HG03196 (cell line): ENCODE measurements at regions not wholly inside any gene's neighbourhood (a gene's known extent, or its start where the extent isn't known, plus 50 kb on each side); places are given as distances from the start of the nearest gene placed in this dataset.
A peak's percentile ranks its signal among the peaks of the same experiment; 100 is the strongest.
"Not testable (repeated sequence)": the region's sequence is repeated elsewhere in the genome, so short reads cannot be mapped to it uniquely, and the experiment has no call there.

Experiments
- ATAC-seq: cut with Tn5 transposase; IDR thresholded peaks from one replicate; pipeline ENCODE4 v1.9.1; 2021; ENCODE audit not compliant: unreplicated experiment

DNA sequence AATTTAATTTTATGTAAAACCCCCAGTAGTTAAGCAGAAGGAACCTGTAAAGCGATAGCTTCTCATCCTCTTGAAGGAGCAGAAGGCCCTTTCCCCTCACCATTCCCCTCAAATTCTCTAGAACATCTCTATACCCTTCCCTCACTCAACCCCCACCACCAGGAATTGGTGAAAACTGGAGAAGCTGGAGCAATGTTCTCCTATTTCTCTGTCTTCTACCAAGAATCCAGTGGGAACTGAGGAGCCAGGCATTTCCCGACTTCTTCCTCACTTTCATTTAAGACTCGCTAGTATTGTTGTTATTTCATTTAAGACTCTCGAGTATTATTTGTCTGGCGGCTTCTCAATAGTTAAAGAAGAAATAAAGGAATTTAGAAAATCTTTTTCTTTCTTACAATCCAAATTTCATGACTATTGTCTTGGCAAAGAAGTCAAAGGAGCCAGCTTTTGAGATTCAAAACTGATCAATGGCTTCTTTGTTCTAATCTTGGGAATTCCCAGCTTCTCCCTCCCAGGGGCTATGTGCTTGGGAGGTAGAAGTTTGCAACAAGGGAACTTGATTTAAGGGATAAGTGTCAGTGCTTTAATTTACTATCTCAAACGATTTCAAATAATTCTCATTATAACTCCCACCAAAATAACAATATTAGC, 253.3 kb upstream of the ADGRL2 start:
- no peak for ATAC-seq

GRCh38 chr1:81545734-81546133, 255.0 kb upstream of the ADGRL2 start:
- no peak for ATAC-seq

DNA sequence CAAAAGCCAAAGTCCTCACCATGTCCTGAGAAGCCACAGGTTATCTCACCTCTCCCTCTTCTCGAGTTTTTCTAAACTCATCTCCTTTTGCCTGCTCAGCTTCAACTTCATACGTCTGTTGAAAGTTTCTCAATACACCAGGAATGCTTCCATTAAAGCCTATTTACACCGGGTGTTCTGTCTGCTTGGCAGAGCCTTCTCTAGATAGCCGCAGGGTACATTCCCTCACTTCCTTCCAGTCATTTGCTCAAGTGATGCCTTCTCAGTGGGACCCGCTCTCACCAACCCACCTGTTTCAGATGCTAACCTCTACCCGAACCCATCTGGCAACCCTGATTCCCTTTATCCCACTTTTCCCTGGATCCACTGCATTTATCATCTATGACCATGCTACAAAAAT, 257.0 kb upstream of the ADGRL2 start:
- no peak for ATAC-seq

GRCh38 chr1:81542196-81542595, 258.5 kb upstream of the ADGRL2 start:
- no peak for ATAC-seq

DNA sequence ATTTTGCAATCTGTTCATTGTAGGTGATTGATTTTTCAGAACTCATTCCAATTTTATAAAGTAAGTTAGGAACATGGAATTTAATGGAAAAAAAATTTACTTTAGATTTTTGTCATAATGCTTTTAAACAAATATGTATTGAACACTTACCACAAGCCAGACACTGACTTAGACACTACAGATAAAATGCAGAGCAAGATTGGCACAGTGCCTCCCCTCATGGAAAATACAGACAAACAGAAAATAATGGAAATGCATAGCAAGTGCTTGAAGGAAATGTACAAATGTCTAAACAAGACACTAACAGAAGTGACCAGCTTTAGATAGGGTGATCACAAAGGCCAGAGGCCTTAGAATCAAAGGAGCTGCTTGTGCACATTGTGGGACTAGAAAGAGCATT, 260.5 kb upstream of the ADGRL2 start:
- ATAC-seq = no peak

- ATAC-seq = no peak
These were observed 271.7 kb upstream of the ADGRL2 start for GRCh38 chr1:81529014-81529413.

- no peak for ATAC-seq
These were observed 275.6 kb upstream of the ADGRL2 start for GRCh38 chr1:81525085-81525484.

DNA sequence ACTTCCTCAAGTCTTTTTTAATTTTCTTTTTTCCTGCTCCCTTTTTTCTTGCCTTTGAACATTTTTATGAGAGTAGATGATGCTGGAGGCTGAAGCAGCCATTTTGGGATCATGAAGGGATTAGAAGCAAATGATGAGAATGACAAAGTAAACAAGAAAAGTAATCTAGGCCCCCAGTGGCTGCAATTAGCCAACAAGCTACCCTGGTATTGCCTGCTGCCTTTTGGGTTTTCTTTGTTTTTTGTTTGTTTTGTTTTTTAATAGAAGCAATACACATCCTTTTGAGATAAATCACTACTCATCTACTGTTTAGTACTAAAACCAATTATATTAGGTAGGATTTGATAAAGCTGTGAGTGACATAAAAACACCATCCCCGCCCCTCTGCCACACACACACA, 280.7 kb upstream of the ADGRL2 start:
- ATAC-seq = no peak

GRCh38 chr1:81517987-81518386, 282.7 kb upstream of the ADGRL2 start:
- ATAC-seq = no peak

DNA sequence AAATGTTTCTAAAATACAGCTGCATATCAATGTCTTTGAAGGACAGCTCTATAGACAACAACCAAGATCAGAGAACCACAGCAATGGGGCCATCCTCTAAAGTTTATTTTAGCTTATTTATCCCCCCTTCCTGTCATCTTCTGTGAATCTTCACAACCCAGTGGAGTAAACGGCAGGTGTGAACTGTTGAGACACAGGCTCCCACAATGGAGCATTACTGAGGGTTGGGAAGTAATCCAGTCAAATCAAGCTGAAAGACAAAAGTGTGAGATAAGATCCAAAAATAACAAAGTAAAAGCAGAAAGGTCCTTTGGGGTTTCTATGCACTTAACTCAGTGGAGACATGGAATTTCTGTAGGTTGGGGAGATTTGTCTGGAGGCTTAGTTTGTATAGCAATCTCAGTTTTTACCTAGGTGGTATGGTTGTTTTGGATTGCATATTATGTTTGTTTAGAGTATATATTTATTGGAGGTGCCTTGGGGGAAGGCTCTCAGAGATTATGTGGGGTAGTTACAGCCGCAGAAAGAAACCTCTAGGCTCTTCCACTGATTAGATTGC, 286.9 kb upstream of the ADGRL2 start:
- ATAC-seq = no peak

DNA sequence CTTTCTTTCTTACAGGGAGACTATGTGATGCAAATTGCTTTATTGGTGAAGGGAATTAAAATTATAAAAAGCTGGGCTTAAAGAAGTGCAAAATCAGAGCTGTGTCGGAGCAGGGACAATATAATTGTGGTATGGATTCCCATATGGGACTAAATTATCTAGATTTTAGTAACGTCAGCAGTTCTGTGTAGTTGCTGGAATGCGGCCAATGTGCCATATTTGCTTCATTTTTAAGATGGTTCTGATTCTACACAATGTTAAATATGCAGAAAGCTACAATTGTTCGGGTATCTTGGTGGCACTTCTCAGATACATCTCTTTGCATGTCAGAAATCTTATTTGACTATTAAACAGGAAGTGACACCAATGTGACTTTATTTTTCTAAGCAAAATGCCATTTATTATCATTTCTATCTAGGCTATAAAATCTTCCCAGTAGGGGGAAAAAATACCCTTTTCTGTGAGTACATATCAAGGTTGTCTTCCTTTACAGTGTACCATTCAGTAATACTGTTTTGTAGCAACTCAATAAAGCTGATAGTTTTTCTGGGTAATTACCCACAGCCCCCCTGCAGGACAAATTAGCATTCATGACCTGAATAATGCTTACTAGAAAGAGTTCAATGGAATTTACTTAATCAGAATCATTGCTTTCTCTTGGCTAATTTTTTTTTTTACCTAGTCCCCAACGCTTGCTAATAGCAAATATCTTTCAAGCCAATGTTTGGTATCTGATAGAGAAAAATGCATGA, 288.3 kb upstream of the ADGRL2 start:
- no peak for ATAC-seq

GRCh38 chr1:81511281-81511680, 289.5 kb upstream of the ADGRL2 start:
- ATAC-seq = no peak

- no peak for ATAC-seq
These were observed 290.0 kb upstream of the ADGRL2 start for GRCh38 chr1:81510701-81511100.

GRCh38 chr1:81509594-81509993, 291.1 kb upstream of the ADGRL2 start:
- ATAC-seq = no peak

DNA sequence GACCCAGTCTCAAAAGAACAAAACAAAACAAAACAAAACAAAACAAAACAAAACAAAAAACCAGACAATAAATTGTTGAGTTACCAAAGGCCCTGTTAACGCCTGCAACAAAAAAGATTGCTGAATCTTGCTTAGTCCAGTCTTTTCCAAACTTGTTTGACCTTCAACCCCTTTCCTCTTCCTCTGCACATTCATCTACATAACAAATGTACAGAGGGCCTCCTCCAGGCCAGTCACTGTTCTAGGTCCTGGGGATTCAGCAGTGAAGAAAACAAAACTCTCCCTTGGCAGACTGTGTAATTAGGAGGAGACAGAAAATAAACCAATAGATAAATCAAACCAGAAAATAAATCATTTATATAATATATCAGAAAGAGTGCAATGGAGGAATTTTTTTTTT, 294.0 kb upstream of the ADGRL2 start:
- no peak for ATAC-seq

- peak; percentile 83 for ATAC-seq
These were observed 294.9 kb upstream of the ADGRL2 start for GRCh38 chr1:81505831-81506230.

GRCh38 chr1:81504820-81505219, 295.9 kb upstream of the ADGRL2 start:
- ATAC-seq = not testable (repeated sequence)

- not testable (repeated sequence) for ATAC-seq
These were observed 298.0 kb upstream of the ADGRL2 start for GRCh38 chr1:81502705-81503104.

GRCh38 chr1:81501485-81501884, 299.2 kb upstream of the ADGRL2 start:
- ATAC-seq = not testable (repeated sequence)

GRCh38 chr1:81499487-81499886, 301.2 kb upstream of the ADGRL2 start:
- no peak for ATAC-seq

GRCh38 chr1:81498471-81499462, 302.0 kb upstream of the ADGRL2 start:
- ATAC-seq = no peak
